Transverse colon (tissue), 3 donors: ENCODE measurements at regions not wholly inside any gene's neighbourhood (a gene's known extent, or its start where the extent isn't known, plus 50 kb on each side); places are given as distances from the start of the nearest gene placed in this dataset.

Source experiments
- EP300 ChIP-seq: sonication (generic); formaldehyde crosslinking; IDR thresholded peaks from one replicate; pipeline ENCODE4 v1.6.1; 2017; ENCODE audit warnings: antibody characterized with exemption, low read depth
- TF ChIP-seq, protein P1 (sequence below), 5 experiments: fragments of 200-600 bp in 3 of 5; fragments of 450-650 bp in 2 of 5; sonication (generic) in 3 of 5; IDR thresholded peaks; 1 replicate in 2 of 5; 2 replicates in 3 of 5; pipeline ENCODE4 v1.5.1; 2016 to 2017; ENCODE audit warnings: antibody characterized with exemption in 5 of 5, inconsistent platforms in 3 of 5, mild to moderate bottlenecking in 2 of 5, moderate library complexity in 1 of 5

DNA sequence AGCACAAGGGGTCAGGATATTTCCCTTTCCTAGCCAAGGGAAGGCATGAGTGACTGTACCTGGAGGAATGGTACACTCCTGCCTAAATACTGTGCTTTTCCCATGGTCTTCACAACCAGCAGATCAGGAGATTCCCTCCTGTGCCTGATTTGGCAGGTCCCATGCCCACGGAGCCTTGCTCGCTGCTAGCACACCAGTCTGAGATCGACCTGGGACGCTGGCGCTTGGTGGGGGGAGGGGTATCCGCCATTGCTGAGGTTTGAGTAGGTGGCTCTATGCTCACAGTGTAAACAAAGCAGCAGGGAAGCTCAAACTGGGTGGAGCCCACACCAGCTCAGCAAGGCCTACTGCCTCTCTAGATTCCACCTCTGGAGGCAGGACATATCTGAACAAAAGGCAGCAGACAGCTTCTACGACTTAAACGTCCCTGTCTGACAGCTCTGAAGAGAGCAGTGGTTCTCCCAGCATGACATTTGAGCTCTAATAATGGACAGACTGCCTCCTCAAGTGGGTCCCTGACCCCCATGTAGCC lies 486.0 kb upstream of the CHRM3 start:
- TF ChIP-seq EP300: no peak
- TF ChIP-seq, protein P1, sequence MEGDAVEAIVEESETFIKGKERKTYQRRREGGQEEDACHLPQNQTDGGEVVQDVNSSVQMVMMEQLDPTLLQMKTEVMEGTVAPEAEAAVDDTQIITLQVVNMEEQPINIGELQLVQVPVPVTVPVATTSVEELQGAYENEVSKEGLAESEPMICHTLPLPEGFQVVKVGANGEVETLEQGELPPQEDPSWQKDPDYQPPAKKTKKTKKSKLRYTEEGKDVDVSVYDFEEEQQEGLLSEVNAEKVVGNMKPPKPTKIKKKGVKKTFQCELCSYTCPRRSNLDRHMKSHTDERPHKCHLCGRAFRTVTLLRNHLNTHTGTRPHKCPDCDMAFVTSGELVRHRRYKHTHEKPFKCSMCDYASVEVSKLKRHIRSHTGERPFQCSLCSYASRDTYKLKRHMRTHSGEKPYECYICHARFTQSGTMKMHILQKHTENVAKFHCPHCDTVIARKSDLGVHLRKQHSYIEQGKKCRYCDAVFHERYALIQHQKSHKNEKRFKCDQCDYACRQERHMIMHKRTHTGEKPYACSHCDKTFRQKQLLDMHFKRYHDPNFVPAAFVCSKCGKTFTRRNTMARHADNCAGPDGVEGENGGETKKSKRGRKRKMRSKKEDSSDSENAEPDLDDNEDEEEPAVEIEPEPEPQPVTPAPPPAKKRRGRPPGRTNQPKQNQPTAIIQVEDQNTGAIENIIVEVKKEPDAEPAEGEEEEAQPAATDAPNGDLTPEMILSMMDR (IDR thresholded peaks at IDR 0.05): no peak
